ENCODE measurements at regions not wholly inside any gene's neighbourhood (a gene's known extent, or its start where the extent isn't known, plus 50 kb on each side); places are given as distances from the start of the nearest gene placed in this dataset.

GRCh38 chr21:28674763-28675162 lies 317.9 kb downstream of the LTN1 start:
- no peaks in the 10 kb centered on the region for H3K4me1 ChIP-seq
- WGBS, 2 donors: 71 to 80% methylated on average over 2 of the region's 2 CpGs
- DNase-seq: no peak
- no peak for ATAC-seq
- no peak for TF ChIP-seq CTCF (IDR thresholded peaks at IDR 0.05)
- TF ChIP-seq POLR2A (IDR thresholded peaks at IDR 0.05): no peak
- no peaks in the 10 kb centered on the region for H3K27me3 ChIP-seq
- intact Hi-C loops (cut with DNase I): no loop called here
- H3K4me3 ChIP-seq: no peak overlapping the region
- H3K36me3 ChIP-seq (replicated peaks in 1 of 2; ENCODE audit: insufficient read depth in 1 of 2, low read depth in 2 of 2): no peaks in the 10 kb centered on the region
- no peak overlapping the region for H3K27ac ChIP-seq
- no peaks in the 10 kb centered on the region for H3K9me3 ChIP-seq

GRCh38 chr21:28671549-28672195 lies 321.0 kb downstream of the LTN1 start:
- Histone ChIP-seq H3K27me3 (no peaks in the 10 kb centered on the region), H3K27ac (no peak overlapping the region), H3K4me1 (no peaks in the 10 kb centered on the region), H3K36me3 (replicated peaks in 1 of 2; ENCODE audit: insufficient read depth in 1 of 2, low read depth in 2 of 2) (no peaks in the 10 kb centered on the region), H3K4me3 (no peak overlapping the region), H3K9me3 (no peaks in the 10 kb centered on the region)
- WGBS, 2 donors: 56 to 58% methylated on average over 7 of the region's 7 CpGs
- TF ChIP-seq CTCF (IDR thresholded peaks at IDR 0.05) (no peak), POLR2A (IDR thresholded peaks at IDR 0.05) (no peak)
- intact Hi-C loops (cut with DNase I): no loop called here
- DNase-seq (no peak), ATAC-seq (no peak)

GRCh38 chr21:28669971-28670653 lies 322.6 kb downstream of the LTN1 start:
- no peak for TF ChIP-seq POLR2A (IDR thresholded peaks at IDR 0.05)
- no peak for TF ChIP-seq CTCF (IDR thresholded peaks at IDR 0.05)
- no peaks in the 10 kb centered on the region for H3K9me3 ChIP-seq
- H3K4me3 ChIP-seq: no peak overlapping the region
- H3K36me3 ChIP-seq (replicated peaks in 1 of 2; ENCODE audit: insufficient read depth in 1 of 2, low read depth in 2 of 2): no peaks in the 10 kb centered on the region
- no peaks in the 10 kb centered on the region for H3K27me3 ChIP-seq
- 66 to 69% methylated on average over 3 of the region's 3 CpGs for WGBS, 2 donors
- ATAC-seq (no peak), DNase-seq (no peak)
- intact Hi-C loops (cut with DNase I): no loop called here
- H3K27ac ChIP-seq: no peak overlapping the region
- H3K4me1 ChIP-seq: no peaks in the 10 kb centered on the region

- intact Hi-C loops (cut with DNase I): no loop called here
- no peaks in the 10 kb centered on the region for H3K27me3 ChIP-seq
- no peak overlapping the region for H3K27ac ChIP-seq
- DNase-seq (no peak), ATAC-seq (no peak)
- no peaks in the 10 kb centered on the region for H3K9me3 ChIP-seq
- WGBS, 2 donors: 66 to 68% methylated on average over 2 of the region's 2 CpGs
- no peaks in the 10 kb centered on the region for H3K4me1 ChIP-seq
- TF ChIP-seq CTCF (IDR thresholded peaks at IDR 0.05) (no peak), POLR2A (IDR thresholded peaks at IDR 0.05) (no peak)
- no peak overlapping the region for H3K4me3 ChIP-seq
- H3K36me3 ChIP-seq (replicated peaks in 1 of 2; ENCODE audit: insufficient read depth in 1 of 2, low read depth in 2 of 2): no peaks in the 10 kb centered on the region
Measured at GRCh38 chr21:28669321-28669720, 323.4 kb downstream of the LTN1 start.

- H3K9me3 ChIP-seq: no peaks in the 10 kb centered on the region
- DNase-seq (no peak), ATAC-seq (no peak)
- WGBS, 2 donors: 86 to 87% methylated on average over 5 of the region's 5 CpGs
- H3K36me3 ChIP-seq (replicated peaks in 1 of 2; ENCODE audit: insufficient read depth in 1 of 2, low read depth in 2 of 2): no peaks in the 10 kb centered on the region
- no peak for TF ChIP-seq CTCF (IDR thresholded peaks at IDR 0.05)
- no peak for TF ChIP-seq POLR2A (IDR thresholded peaks at IDR 0.05)
- no peak overlapping the region for H3K4me3 ChIP-seq
- intact Hi-C loops (cut with DNase I): no loop called here
- no peaks in the 10 kb centered on the region for H3K4me1 ChIP-seq
- no peaks in the 10 kb centered on the region for H3K27me3 ChIP-seq
- no peak overlapping the region for H3K27ac ChIP-seq
Measured at GRCh38 chr21:28663754-28664153, 328.9 kb downstream of the LTN1 start.
